ENCODE measurements at regions not wholly inside any gene's neighbourhood (a gene's known extent, or its start where the extent isn't known, plus 50 kb on each side); places are given as distances from the start of the nearest gene placed in this dataset.
A peak's percentile ranks its signal among the peaks of the same experiment; 100 is the strongest.

GRCh38 chr12:91922139-91922538 lies 223.5 kb downstream of the BTG1 start:
- DNase-seq (ENCODE audit: low spot score), result no peak

GRCh38 chr12:91921555-91921954 lies 224.1 kb downstream of the BTG1 start:
- DNase-seq (ENCODE audit: low spot score), result peak; percentile 80

GRCh38 chr12:91920741-91921140 lies 224.9 kb downstream of the BTG1 start:
- no peak for DNase-seq (ENCODE audit: low spot score)

- DNase-seq (ENCODE audit: low spot score), result peak; percentile 24
These were observed 225.4 kb downstream of the BTG1 start for GRCh38 chr12:91920276-91920675.

- DNase-seq (ENCODE audit: low spot score), result peak; percentile 98
These were observed 227.2 kb downstream of the BTG1 start for GRCh38 chr12:91918431-91918830.

- no peak for DNase-seq (ENCODE audit: low spot score)
These were observed 230.9 kb downstream of the BTG1 start for GRCh38 chr12:91914701-91915100.

GRCh38 chr12:91913651-91914050 lies 232.0 kb downstream of the BTG1 start:
- no peak for DNase-seq (ENCODE audit: low spot score)

GRCh38 chr12:91913124-91913523 lies 232.5 kb downstream of the BTG1 start:
- DNase-seq (ENCODE audit: low spot score), result no peak

GRCh38 chr12:91912178-91912577 lies 233.5 kb downstream of the BTG1 start:
- no peak for DNase-seq (ENCODE audit: low spot score)

GRCh38 chr12:91910871-91911388 lies 234.7 kb downstream of the BTG1 start:
- no peak for DNase-seq (ENCODE audit: low spot score)

GRCh38 chr12:91902860-91903683 lies 242.6 kb downstream of the BTG1 start:
- no peak for DNase-seq (ENCODE audit: low spot score)

- DNase-seq (ENCODE audit: low spot score), result no peak
These were observed 244.1 kb downstream of the BTG1 start for GRCh38 chr12:91901381-91902074.

- no peak for DNase-seq (ENCODE audit: low spot score)
These were observed 244.7 kb downstream of the BTG1 start for GRCh38 chr12:91900971-91901370.

- DNase-seq (ENCODE audit: low spot score), result no peak
These were observed 246.6 kb downstream of the BTG1 start for GRCh38 chr12:91899056-91899455.

- DNase-seq (ENCODE audit: low spot score), result peak; percentile 97
These were observed 248.6 kb downstream of the BTG1 start for GRCh38 chr12:91897025-91897515.

GRCh38 chr12:91896286-91897024 lies 249.2 kb downstream of the BTG1 start:
- peak; percentile 97 for DNase-seq (ENCODE audit: low spot score)

- no peak for DNase-seq (ENCODE audit: low spot score)
These were observed 250.7 kb downstream of the BTG1 start for GRCh38 chr12:91894911-91895310.

- DNase-seq (ENCODE audit: low spot score), result no peak
These were observed 252.2 kb downstream of the BTG1 start for GRCh38 chr12:91893476-91893875.

- peak; percentile 97 for DNase-seq (ENCODE audit: low spot score)
These were observed 253.4 kb downstream of the BTG1 start for GRCh38 chr12:91892081-91892855.

- no peak for DNase-seq (ENCODE audit: low spot score)
These were observed 254.9 kb downstream of the BTG1 start for GRCh38 chr12:91890742-91891141.

GRCh38 chr12:91889910-91890309 lies 255.7 kb downstream of the BTG1 start:
- no peak for DNase-seq (ENCODE audit: low spot score)

- no peak for DNase-seq (ENCODE audit: low spot score)
These were observed 256.6 kb downstream of the BTG1 start for GRCh38 chr12:91889059-91889458.
